GM12892 (cell line): ENCODE measurements at regions not wholly inside any gene's neighbourhood (a gene's known extent, or its start where the extent isn't known, plus 50 kb on each side); places are given as distances from the start of the nearest gene placed in this dataset.

Experiments
- POLR2A ChIP-seq: IDR thresholded peaks from 2 replicates; pipeline ENCODE4 v1.6.1; 2011; ENCODE audit warnings: low read depth, low read length, control low read depth
- POLR2AphosphoS5 ChIP-seq: IDR thresholded peaks from 2 replicates; pipeline ENCODE4 v1.6.1; 2011; ENCODE audit warnings: low read depth, low read length, control low read depth

- TF ChIP-seq POLR2A (no peak), POLR2AphosphoS5 (no peak)
These were observed 146.1 kb upstream of the LRIG3 start for GRCh38 chr12:59066445-59066844.
